ENCODE measurements at regions not wholly inside any gene's neighbourhood (a gene's known extent, or its start where the extent isn't known, plus 50 kb on each side); places are given as distances from the start of the nearest gene placed in this dataset.

- POLR2A ChIA-PET: no interaction called here
- Histone ChIP-seq H3K79me2 (ENCODE audit: insufficient read depth, low read depth, low read length) (no peaks in the 10 kb centered on the region), H3K36me3 (ENCODE audit: insufficient read depth, low read length) (no peaks in the 10 kb centered on the region), H3K4me3 (ENCODE audit: low read depth, low read length, poor library complexity, severe bottlenecking) (no peak overlapping the region), H3K27ac (ENCODE audit: low read depth, low read length, poor library complexity, severe bottlenecking) (no peak overlapping the region), H4K20me1 (ENCODE audit: insufficient read depth, low read length) (no peaks in the 10 kb centered on the region), H3K9me2 (ENCODE audit: insufficient read depth, low read length) (no peaks in the 10 kb centered on the region), H2AFZ (ENCODE audit: low read length) (no peak overlapping the region), H3K9me3 (ENCODE audit: low read length) (no peaks in the 10 kb centered on the region), H3K4me1 (ENCODE audit: insufficient read depth, low read length, poor library complexity, severe bottlenecking) (no peaks in the 10 kb centered on the region), H3K4me2 (ENCODE audit: low read length) (no peak overlapping the region)
- no peak for TF ChIP-seq EZH2phosphoT487 (IDR thresholded peaks at IDR 0.05; ENCODE audit: borderline replicate concordance, low read depth, low read length)
- TF ChIP-seq CTCF (conservative IDR thresholded peaks at IDR 0.05; ENCODE audit: low read length): no peak
- DNase-seq (ENCODE audit: low spot score): no peak
- CTCF ChIA-PET (ENCODE audit: unreplicated experiment): no interaction called here
- intact Hi-C loops (cut with micrococcal nuclease; ENCODE audit: unreplicated experiment): no loop called here
- BruUV-seq (replicated peaks): no TSS peak
These were observed 83.5 kb upstream of the PRR16 start for GRCh38 chr5:120380644-120381043.

GRCh38 chr5:120382833-120383232 is 81.3 kb upstream of the PRR16 start:
- H4K20me1 ChIP-seq (ENCODE audit: insufficient read depth, low read length): no peaks in the 10 kb centered on the region
- no peaks in the 10 kb centered on the region for H3K9me2 ChIP-seq (ENCODE audit: insufficient read depth, low read length)
- ChIA-PET CTCF (ENCODE audit: unreplicated experiment) (no interaction called here), POLR2A (no interaction called here)
- no peaks in the 10 kb centered on the region for H3K36me3 ChIP-seq (ENCODE audit: insufficient read depth, low read length)
- no peaks in the 10 kb centered on the region for H3K79me2 ChIP-seq (ENCODE audit: insufficient read depth, low read depth, low read length)
- intact Hi-C loops (cut with micrococcal nuclease; ENCODE audit: unreplicated experiment): no loop called here
- no peak overlapping the region for H2AFZ ChIP-seq (ENCODE audit: low read length)
- no peak for TF ChIP-seq CTCF (conservative IDR thresholded peaks at IDR 0.05; ENCODE audit: low read length)
- TF ChIP-seq EZH2phosphoT487 (IDR thresholded peaks at IDR 0.05; ENCODE audit: borderline replicate concordance, low read depth, low read length): no peak
- no TSS peak for BruUV-seq (replicated peaks)
- no peak overlapping the region for H3K4me2 ChIP-seq (ENCODE audit: low read length)
- no peak overlapping the region for H3K4me3 ChIP-seq (ENCODE audit: low read depth, low read length, poor library complexity, severe bottlenecking)
- H3K9me3 ChIP-seq (ENCODE audit: low read length): no peaks in the 10 kb centered on the region
- DNase-seq (ENCODE audit: low spot score): no peak
- H3K27ac ChIP-seq (ENCODE audit: low read depth, low read length, poor library complexity, severe bottlenecking): no peak overlapping the region
- H3K4me1 ChIP-seq (ENCODE audit: insufficient read depth, low read length, poor library complexity, severe bottlenecking): no peaks in the 10 kb centered on the region

- DNase-seq (ENCODE audit: low spot score): no peak
- ChIA-PET CTCF (ENCODE audit: unreplicated experiment) (no interaction called here), POLR2A (interaction anchor here (0.6 kb wide), 1 partner anchor 819 kb away, joined by 4 read pairs; no protein-coding TSS in a partner anchor)
- TF ChIP-seq CTCF (conservative IDR thresholded peaks at IDR 0.05; ENCODE audit: low read length) (no peak), EZH2phosphoT487 (IDR thresholded peaks at IDR 0.05; ENCODE audit: borderline replicate concordance, low read depth, low read length) (no peak)
- H3K36me3 ChIP-seq (ENCODE audit: insufficient read depth, low read length): no peaks in the 10 kb centered on the region
- H3K9me3 ChIP-seq (ENCODE audit: low read length): no peaks in the 10 kb centered on the region
- H4K20me1 ChIP-seq (ENCODE audit: insufficient read depth, low read length): no peaks in the 10 kb centered on the region
- H3K9me2 ChIP-seq (ENCODE audit: insufficient read depth, low read length): no peaks in the 10 kb centered on the region
- intact Hi-C loops (cut with micrococcal nuclease; ENCODE audit: unreplicated experiment): no loop called here
- no peak overlapping the region for H2AFZ ChIP-seq (ENCODE audit: low read length)
- H3K27ac ChIP-seq (ENCODE audit: low read depth, low read length, poor library complexity, severe bottlenecking): no peak overlapping the region
- no peaks in the 10 kb centered on the region for H3K4me1 ChIP-seq (ENCODE audit: insufficient read depth, low read length, poor library complexity, severe bottlenecking)
- BruUV-seq (replicated peaks): no TSS peak
- no peak overlapping the region for H3K4me2 ChIP-seq (ENCODE audit: low read length)
- H3K4me3 ChIP-seq (ENCODE audit: low read depth, low read length, poor library complexity, severe bottlenecking): no peak overlapping the region
- H3K79me2 ChIP-seq (ENCODE audit: insufficient read depth, low read depth, low read length): no peaks in the 10 kb centered on the region
These were observed 77.1 kb upstream of the PRR16 start for GRCh38 chr5:120386981-120387380.

Measured in OCI-LY7 (cell line).